Breast epithelium (tissue), 4 donors: ENCODE measurements at regions not wholly inside any gene's neighbourhood (a gene's known extent, or its start where the extent isn't known, plus 50 kb on each side); places are given as distances from the start of the nearest gene placed in this dataset.
"Not testable (repeated sequence)": the region's sequence is repeated elsewhere in the genome, so short reads cannot be mapped to it uniquely, and the experiment has no call there.

Source experiments
- DNase-seq, 2 donors: peaks; one replicate each; pipeline ENCODE4 v3.0.0-alpha.2; 2019; ENCODE audit warnings: low spot score in 2 of 2
- H3K27ac ChIP-seq, 2 donors: fragments of 200-600 bp; sonication (generic) in 1 of 2; one replicate each; pipeline ENCODE4 v1.5.1; 2016 to 2019; ENCODE audit warnings: mild to moderate bottlenecking in 1 of 2
- H3K27me3 ChIP-seq, 2 donors: fragments of 200-600 bp; sonication (generic) in 1 of 2; one replicate each; pipeline versions ENCODE4 v1.5.1 to v1.6.0; 2017 to 2019; ENCODE audit warnings: control low read depth in 1 of 2, mild to moderate bottlenecking in 1 of 2
- H3K36me3 ChIP-seq: fragments of 200-600 bp; one replicate; pipeline ENCODE4 v1.5.1; 2019
- H3K4me1 ChIP-seq, 2 donors: fragments of 200-600 bp; sonication (generic); one replicate each; pipeline ENCODE4 v1.5.1; 2016 to 2019; ENCODE audit warnings: control low read depth in 1 of 2
- H3K4me3 ChIP-seq, 3 donors: fragments of 200-600 bp; sonication (generic); 1 replicate in 2 of 3; 2 replicates in 1 of 3; pipeline ENCODE4 v1.5.1; 2016 to 2019; ENCODE audit warnings: mild to moderate bottlenecking in 3 of 3, moderate library complexity in 2 of 3
- H3K9me3 ChIP-seq, 2 donors: fragments of 200-600 bp; sonication (generic) in 1 of 2; one replicate each; pipeline ENCODE4 v1.5.1; 2016 to 2019; ENCODE audit warnings: control low read depth in 1 of 2
- CTCF ChIP-seq, 3 donors: fragments of 450-650 bp; IDR thresholded peaks; one replicate each; pipeline ENCODE4 v1.5.1; 2016 to 2017; ENCODE audit warnings: antibody characterized with exemption in 3 of 3, mild to moderate bottlenecking in 3 of 3, moderate library complexity in 3 of 3
- POLR2A ChIP-seq: fragments of 450-650 bp; IDR thresholded peaks from one replicate; pipeline ENCODE4 v1.6.1; 2016; ENCODE audit warnings: antibody characterized with exemption, mild to moderate bottlenecking, moderate library complexity
- POLR2AphosphoS5 ChIP-seq, 3 donors: sonication (generic); formaldehyde crosslinking; IDR thresholded peaks; one replicate each; pipeline ENCODE4 v1.6.1; 2017; ENCODE audit warnings: antibody characterized with exemption in 3 of 3
- intact Hi-C: fragments of 100-400 bp; cut with DNase I; formaldehyde crosslinking; loops from one replicate; pipeline ENCODE4 v1.15.1; 2023; ENCODE audit warnings: low total_unique reads

GRCh38 chr7:54439391-54439790, 102.8 kb upstream of the VSTM2A start:
- DNase-seq = no peak
- intact Hi-C loops = no loop called here
- no peak overlapping the region for H3K27ac ChIP-seq
- no peaks in the 10 kb centered on the region for H3K4me1 ChIP-seq
- no peaks in the 10 kb centered on the region for H3K9me3 ChIP-seq
- no peak overlapping the region for H3K4me3 ChIP-seq
- no peaks in the 10 kb centered on the region for H3K36me3 ChIP-seq
- TF ChIP-seq CTCF (IDR thresholded peaks at IDR 0.05) (no peak), POLR2AphosphoS5 (IDR thresholded peaks at IDR 0.05) (no peak), POLR2A (no peak)
- no peaks in the 10 kb centered on the region for H3K27me3 ChIP-seq

DNA sequence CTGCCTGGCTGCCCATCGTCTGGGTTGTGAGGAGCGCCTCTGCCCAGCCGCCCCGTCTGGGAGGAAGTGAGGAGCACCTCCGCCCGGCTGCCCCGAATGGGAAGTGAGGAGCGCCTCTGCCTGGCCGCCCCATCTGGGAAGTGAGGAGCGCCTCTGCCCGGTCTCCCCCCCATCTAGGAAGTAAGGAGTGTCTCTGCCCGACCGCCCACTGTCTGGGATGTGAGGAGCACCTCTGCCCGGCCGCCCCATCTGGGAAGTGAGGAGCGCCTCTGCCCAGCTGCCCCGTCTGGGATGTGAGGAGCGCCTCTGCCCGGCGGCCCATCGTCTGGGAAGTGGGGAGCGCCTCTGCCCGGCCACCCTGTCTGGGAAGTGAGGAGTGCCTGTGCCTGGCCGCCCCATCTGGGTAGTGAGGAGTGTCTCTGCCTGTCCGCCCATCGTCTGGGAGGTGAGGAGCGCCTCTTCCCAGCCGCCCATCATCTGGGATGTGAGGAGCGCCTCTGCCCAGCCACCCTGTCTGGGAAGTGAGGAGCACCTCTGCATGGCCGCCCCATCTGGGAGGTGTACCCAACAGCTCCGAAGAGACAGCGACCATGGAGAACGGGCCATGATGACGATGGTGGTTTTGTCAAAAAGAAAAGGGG, 98.0 kb upstream of the VSTM2A start:
- DNase-seq, intact Hi-C loops: not testable (repeated sequence)

DNA sequence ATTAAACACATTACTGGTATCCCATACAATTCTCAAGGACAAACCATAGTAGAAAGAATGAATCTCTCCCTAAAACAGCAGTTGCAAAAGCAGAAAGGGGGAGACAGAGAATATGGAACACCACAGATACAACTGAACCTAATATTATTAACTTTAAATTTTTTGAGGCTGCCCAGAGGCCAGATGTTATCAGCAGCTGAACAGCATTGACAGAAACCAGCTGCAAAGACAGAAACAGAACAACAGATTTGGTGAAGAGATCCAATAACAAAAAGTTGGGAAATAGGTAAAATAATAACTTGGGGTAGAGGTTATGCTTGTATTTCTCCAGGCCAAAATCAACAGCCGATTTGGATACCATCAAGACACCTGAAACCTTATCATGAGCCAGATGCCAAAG, 89.0 kb upstream of the VSTM2A start:
- H3K27me3 ChIP-seq, DNase-seq, H3K27ac ChIP-seq, H3K36me3 ChIP-seq, intact Hi-C loops, H3K4me3 ChIP-seq, H3K4me1 ChIP-seq: not testable (repeated sequence)
- peaks cover 5 to 17% of the 10 kb centered on the region in 2 donors for H3K9me3 ChIP-seq

More for the DNA sequence above, 98.0 kb upstream of the VSTM2A start:
- not testable (repeated sequence) for H3K27me3 ChIP-seq, H3K36me3 ChIP-seq, H3K27ac ChIP-seq, H3K4me3 ChIP-seq, H3K4me1 ChIP-seq, H3K9me3 ChIP-seq

GRCh38 chr7:54454700-54455099, 87.5 kb upstream of the VSTM2A start:
- H3K27ac ChIP-seq, H3K27me3 ChIP-seq, H3K36me3 ChIP-seq, H3K4me1 ChIP-seq, DNase-seq, H3K4me3 ChIP-seq, intact Hi-C loops: not testable (repeated sequence)
- peaks cover 2 to 15% of the 10 kb centered on the region in 2 donors for H3K9me3 ChIP-seq

DNA sequence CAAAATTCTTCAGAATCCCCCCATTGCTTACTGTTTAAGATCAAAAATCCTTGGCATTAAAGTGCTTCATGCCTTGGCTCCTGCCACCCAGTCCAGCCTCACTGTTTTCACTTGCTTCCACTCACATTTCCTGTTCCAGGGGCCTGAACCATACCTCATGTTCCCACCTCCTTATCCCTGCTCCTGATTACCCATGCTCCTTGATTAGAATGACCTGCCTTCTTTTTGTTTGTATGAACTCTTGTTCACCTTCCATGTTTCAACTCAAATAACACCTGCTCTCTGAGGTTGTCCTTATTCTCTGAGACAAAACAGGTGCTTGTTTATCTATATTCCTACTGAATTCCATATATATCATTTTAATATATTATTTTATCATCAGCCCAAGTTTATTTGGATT, 77.1 kb upstream of the VSTM2A start:
- H3K27me3 ChIP-seq = no peaks in the 10 kb centered on the region
- intact Hi-C loops = loop anchor here (5.0 kb wide), 1 partner anchor 588 kb away; no protein-coding TSS in a partner anchor
- no peaks in the 10 kb centered on the region for H3K4me1 ChIP-seq
- H3K9me3 ChIP-seq = peaks cover 0 to 2% of the 10 kb centered on the region in 2 donors
- DNase-seq = no peak
- H3K4me3 ChIP-seq = no peak overlapping the region
- H3K27ac ChIP-seq = no peak overlapping the region
- TF ChIP-seq POLR2A = no peak
- no peaks in the 10 kb centered on the region for H3K36me3 ChIP-seq

GRCh38 chr7:54469740-54470139, 72.4 kb upstream of the VSTM2A start:
- DNase-seq = no peak
- intact Hi-C loops = loop anchor here (5.0 kb wide), 1 partner anchor 592 kb away; no protein-coding TSS in a partner anchor
- Histone ChIP-seq H3K27ac (no peak overlapping the region), H3K9me3 (peaks cover 0 to 8% of the 10 kb centered on the region in 2 donors), H3K36me3 (no peaks in the 10 kb centered on the region), H3K27me3 (no peaks in the 10 kb centered on the region), H3K4me3 (no peak overlapping the region), H3K4me1 (no peaks in the 10 kb centered on the region)
- TF ChIP-seq POLR2AphosphoS5 (IDR thresholded peaks at IDR 0.05) = no peak
- TF ChIP-seq CTCF (IDR thresholded peaks at IDR 0.05) = no peak
- no peak for TF ChIP-seq POLR2A

DNA sequence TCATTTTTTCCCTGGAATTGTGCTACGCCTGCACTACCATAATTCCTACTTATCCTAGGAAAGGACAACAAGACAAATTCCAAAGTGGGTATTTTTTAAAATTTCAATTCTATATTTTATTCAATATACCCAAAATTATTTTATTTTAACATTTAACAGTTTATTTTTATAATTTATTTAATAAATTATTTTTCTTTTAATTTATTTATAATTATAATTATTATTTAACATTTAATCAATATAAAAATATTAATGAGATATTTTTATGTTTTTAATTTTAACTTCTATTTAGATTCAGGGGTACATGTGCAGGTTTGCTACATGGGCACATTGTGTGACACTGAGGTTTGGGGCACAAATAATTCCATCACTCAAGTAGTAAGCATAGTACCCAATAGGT, 65.6 kb upstream of the VSTM2A start:
- no peak for DNase-seq
- TF ChIP-seq CTCF (IDR thresholded peaks at IDR 0.05) = no peak
- TF ChIP-seq POLR2A = no peak
- no peak for TF ChIP-seq POLR2AphosphoS5 (IDR thresholded peaks at IDR 0.05)

More for the DNA sequence above, 65.6 kb upstream of the VSTM2A start:
- Histone ChIP-seq H3K36me3 (no peaks in the 10 kb centered on the region), H3K27ac (no peak overlapping the region), H3K4me1 (no peaks in the 10 kb centered on the region), H3K4me3 (no peak overlapping the region), H3K9me3 (peaks cover 0 to 9% of the 10 kb centered on the region in 2 donors), H3K27me3 (no peaks in the 10 kb centered on the region)
- intact Hi-C loops = no loop called here
